IMR-90 (cell line): ENCODE measurements at regions not wholly inside any gene's neighbourhood (a gene's known extent, or its start where the extent isn't known, plus 50 kb on each side); places are given as distances from the start of the nearest gene placed in this dataset.

Experiments used
- ATAC-seq: fragments of 200-7000 bp; cut with Tn5 transposase; 2 replicates; pipeline ENCODE4 v1.9.1; 2020; ENCODE audit warnings: low read depth, mild to moderate bottlenecking, moderate library complexity
- BruUV-seq: library from RNA; stranded (reverse); fragments of 400-500 nt; replicated peaks from 2 replicates; lab custom pipeline; 2021; lab: Mats Ljungman, UMichigan
- CTCF ChIA-PET: fragments of 300-600 bp; formaldehyde crosslinking; extraction: SDS; loops from one replicate; lab custom pipeline; 2021; ENCODE audit warnings: antibody characterized with exemption; lab: Yijun Ruan, JAX
- POLR2A ChIA-PET: fragments of 300-600 bp; sonication (Branson Sonifier 250); formaldehyde crosslinking; loops from one replicate; lab custom pipeline; 2022; ENCODE audit warnings: antibody characterized with exemption; ENCODE audit not compliant: unreplicated experiment; lab: Charles Lee
- DNase-seq: peaks from one replicate; pipeline ENCODE4 v3.0.0; 2013
- H2AFZ ChIP-seq: replicated peaks from 2 replicates; pipeline ENCODE3; 2013; ENCODE audit warnings: low read length, mild to moderate bottlenecking; ENCODE audit not compliant: poor library complexity
- H2AK5ac ChIP-seq: 2 replicates; pipeline ENCODE4 v1.6.1; 2013; ENCODE audit warnings: low read depth, low read length, inconsistent platforms
- H2AK9ac ChIP-seq: replicated peaks from 2 replicates; pipeline ENCODE3; 2013; ENCODE audit warnings: mild to moderate bottlenecking, low read depth, low read length, moderate library complexity; ENCODE audit not compliant: poor library complexity
- H2BK120ac ChIP-seq: 2 replicates; pipeline ENCODE4 v1.6.1; 2013; ENCODE audit warnings: low read depth, low read length, inconsistent platforms
- H2BK15ac ChIP-seq: 3 replicates; pipeline ENCODE4 v1.6.1; 2013; ENCODE audit warnings: low read depth, low read length, inconsistent platforms
- H2BK20ac ChIP-seq: 2 replicates; pipeline ENCODE4 v1.6.1; 2013; ENCODE audit warnings: low read depth, mild to moderate bottlenecking, inconsistent platforms, low read length, moderate library complexity
- H2BK5ac ChIP-seq: 2 replicates; pipeline ENCODE4 v1.6.1; 2013; ENCODE audit warnings: mild to moderate bottlenecking, low read depth, low read length, inconsistent platforms; ENCODE audit not compliant: poor library complexity, severe bottlenecking
- H3K14ac ChIP-seq: replicated peaks from 2 replicates; pipeline ENCODE4 v1.6.1; 2013; ENCODE audit warnings: low read depth, low read length, inconsistent platforms
- H3K18ac ChIP-seq: 2 replicates; pipeline ENCODE4 v1.6.1; 2013; ENCODE audit warnings: low read depth, low read length, control low read depth
- H3K23ac ChIP-seq: 2 replicates; pipeline ENCODE4 v1.6.1; 2013; ENCODE audit warnings: low read depth, low read length, inconsistent platforms
- H3K27ac ChIP-seq: 2 replicates; pipeline ENCODE4 v1.5.1; 2013; ENCODE audit warnings: mild to moderate bottlenecking, control low read depth, low read length; ENCODE audit not compliant: insufficient read depth
- H3K27me3 ChIP-seq: 2 replicates; pipeline ENCODE4 v1.6.1; 2013; ENCODE audit warnings: low read length; ENCODE audit not compliant: control insufficient read depth, insufficient read depth
- H3K36me3 ChIP-seq: 2 replicates; pipeline ENCODE4 v1.6.1; 2013; ENCODE audit warnings: low read length, mixed read lengths; ENCODE audit not compliant: control insufficient read depth, insufficient read depth
- H3K4ac ChIP-seq: 2 replicates; pipeline ENCODE4 v1.6.1; 2013; ENCODE audit warnings: low read depth, low read length, inconsistent platforms
- H3K4me1 ChIP-seq: 2 replicates; pipeline ENCODE4 v1.6.1; 2013; ENCODE audit warnings: low read length, mixed read lengths; ENCODE audit not compliant: control insufficient read depth, insufficient read depth
- H3K4me2 ChIP-seq: 2 replicates; pipeline ENCODE4 v1.6.1; 2013; ENCODE audit warnings: low read depth, mild to moderate bottlenecking, control low read depth, low read length, moderate library complexity
- H3K4me3 ChIP-seq: 2 replicates; pipeline ENCODE4 v1.5.1; 2013; ENCODE audit warnings: low read depth, mild to moderate bottlenecking, control low read depth, low read length, moderate library complexity; ENCODE audit not compliant: insufficient read depth
- H3K56ac ChIP-seq: 2 replicates; pipeline ENCODE4 v1.6.1; 2013; ENCODE audit warnings: low read length, inconsistent platforms; ENCODE audit not compliant: insufficient read depth; ENCODE audit errors: extremely low read depth
- H3K79me1 ChIP-seq, 2 experiments: 2 replicates each; pipeline ENCODE4 v1.6.1; 2013; ENCODE audit warnings: low read length in 2 of 2, inconsistent platforms in 1 of 2, low read depth in 1 of 2
- H3K9ac ChIP-seq: 2 replicates; pipeline ENCODE4 v1.6.1; 2013; ENCODE audit warnings: low read depth, low read length, control low read depth
- H3K9me1 ChIP-seq: 2 replicates; pipeline ENCODE4 v1.6.1; 2013; ENCODE audit warnings: low read length, inconsistent platforms; ENCODE audit not compliant: insufficient read depth
- H3K9me3 ChIP-seq: 2 replicates; pipeline ENCODE4 v1.6.1; 2013; ENCODE audit warnings: low read length; ENCODE audit not compliant: control insufficient read depth, insufficient read depth
- H4K20me1 ChIP-seq: 2 replicates; pipeline ENCODE4 v1.6.1; 2013; ENCODE audit warnings: low read length, inconsistent platforms; ENCODE audit not compliant: insufficient read depth
- H4K5ac ChIP-seq: 2 replicates; pipeline ENCODE4 v1.6.1; 2013; ENCODE audit warnings: mild to moderate bottlenecking, low read depth, low read length, control low read depth
- H4K8ac ChIP-seq, 2 experiments: 2 replicates each; pipeline ENCODE4 v1.6.1; 2013; ENCODE audit warnings: low read depth in 2 of 2, low read length in 2 of 2, control low read depth in 1 of 2, inconsistent platforms in 1 of 2
- H4K91ac ChIP-seq: 2 replicates; pipeline ENCODE4 v1.6.1; 2013; ENCODE audit warnings: low read depth, low read length, inconsistent platforms; ENCODE audit not compliant: insufficient read depth
- BHLHE40 ChIP-seq: fragments of 150-350 bp; IDR thresholded peaks from 2 replicates; pipeline ENCODE4 v1.6.1; 2016; ENCODE audit warnings: mild to moderate bottlenecking, low read depth, low read length
- CEBPB ChIP-seq: IDR thresholded peaks from 2 replicates; pipeline ENCODE4 v1.6.1; 2012; ENCODE audit warnings: low read depth, low read length, improper control_type of control experiment
- CHD1 ChIP-seq: IDR thresholded peaks from 2 replicates; pipeline ENCODE4 v1.6.1; 2012; ENCODE audit warnings: low read depth, low read length, improper control_type of control experiment
- ELK1 ChIP-seq: fragments of 150-350 bp; IDR thresholded peaks from 2 replicates; pipeline ENCODE4 v1.6.1; 2016; ENCODE audit warnings: low read depth, mild to moderate bottlenecking, low read length, moderate library complexity, borderline replicate concordance
- FOS ChIP-seq: fragments of 150-350 bp; IDR thresholded peaks from 2 replicates; pipeline ENCODE4 v1.6.1; 2016; ENCODE audit warnings: low read depth, low read length
- MAFK ChIP-seq: IDR thresholded peaks from 2 replicates; pipeline ENCODE4 v1.6.1; 2012; ENCODE audit warnings: low read depth, low read length, improper control_type of control experiment
- MAZ ChIP-seq: IDR thresholded peaks from 2 replicates; pipeline ENCODE4 v1.6.1; 2012; ENCODE audit warnings: low read depth, mild to moderate bottlenecking, low read length, improper control_type of control experiment, moderate library complexity, borderline replicate concordance
- MXI1 ChIP-seq: IDR thresholded peaks from 2 replicates; pipeline ENCODE4 v1.6.1; 2012; ENCODE audit warnings: low read depth, mild to moderate bottlenecking, low read length, moderate library complexity, borderline replicate concordance
- NFE2L2 ChIP-seq: fragments of 150-350 bp; IDR thresholded peaks from 2 replicates; pipeline ENCODE4 v1.6.1; 2016; ENCODE audit warnings: low read depth, mild to moderate bottlenecking, low read length
- POLR2A ChIP-seq: IDR thresholded peaks from 2 replicates; pipeline ENCODE4 v1.6.1; 2012; ENCODE audit warnings: mild to moderate bottlenecking, low read depth, low read length
- RAD21 ChIP-seq: IDR thresholded peaks from 2 replicates; pipeline ENCODE4 v1.6.1; 2012; ENCODE audit warnings: low read length, improper control_type of control experiment
- RCOR1 ChIP-seq: IDR thresholded peaks from 2 replicates; pipeline ENCODE4 v1.6.1; 2012; ENCODE audit warnings: mild to moderate bottlenecking, low read length, improper control_type of control experiment; ENCODE audit not compliant: insufficient replicate concordance
- RFX5 ChIP-seq: IDR thresholded peaks from 2 replicates; pipeline ENCODE4 v1.8.0; 2012; ENCODE audit warnings: low read depth, mild to moderate bottlenecking, low read length, moderate library complexity
- SMC3 ChIP-seq: fragments of 150-350 bp; IDR thresholded peaks from 2 replicates; pipeline ENCODE4 v1.6.1; 2016; ENCODE audit warnings: low read depth, mild to moderate bottlenecking, antibody characterized with exemption, low read length, moderate library complexity
- WGBS, 2 experiments: methylation state at CpG; one replicate each; pipeline versions ENCODE4 v1.1.5 to v1.1.7; 2013; ENCODE audit warnings: missing lambda C conversion rate in 2 of 2; ENCODE audit not compliant: insufficient read length in 1 of 2; ENCODE audit errors: extremely low coverage in 2 of 2; 5-methylcytosine and 5-hydroxymethylcytosine counted together
- dilution Hi-C: fragments of 300-500 bp; cut with HindIII; formaldehyde crosslinking; loops from one replicate; pipeline ENCODE4 v1.14.3; 2018; ENCODE audit warnings: low sequenced_read_pairs; ENCODE audit not compliant: unreplicated experiment
- in situ Hi-C: fragments of 300-500 bp; cut with MboI; formaldehyde crosslinking; loops from 3 replicates; pipeline ENCODE4 v1.14.3; 2019; ENCODE audit warnings: low sequenced_read_pairs, inconsistent platforms, mixed read lengths
- intact Hi-C: fragments of 100-400 bp; cut with micrococcal nuclease; formaldehyde crosslinking; loops from 2 replicates; pipeline ENCODE4 v1.10.0; 2022
- TF ChIP-seq, protein P1 (sequence below): fragments of 150-350 bp; IDR thresholded peaks from 2 replicates; pipeline ENCODE4 v1.6.1; 2017; ENCODE audit warnings: mild to moderate bottlenecking, antibody characterized with exemption, low read length, low read depth
- TF ChIP-seq, protein P2 (sequence below): conservative IDR thresholded peaks from 2 replicates; pipeline ENCODE4 v1.5.1; 2012; ENCODE audit warnings: mild to moderate bottlenecking, low read depth, low read length, improper control_type of control experiment

- H2AK5ac ChIP-seq: no peak overlapping the region
- peak overlapping the region; percentile 6 for H2AK9ac ChIP-seq
- H3K14ac ChIP-seq: no peak overlapping the region
- H3K4me3 ChIP-seq: no peak overlapping the region
- DNase-seq (no peak), ATAC-seq (no peak)
- BruUV-seq: no TSS peak
- H2BK15ac ChIP-seq: no peak overlapping the region
- dilution Hi-C loops (no loop called here), intact Hi-C loops (no loop called here), in situ Hi-C loops (no loop called here)
- no peaks in the 10 kb centered on the region for H3K36me3 ChIP-seq
- H3K4me2 ChIP-seq: no peak overlapping the region
- H4K8ac ChIP-seq: no peak overlapping the region
- H4K91ac ChIP-seq: no peak overlapping the region
- H3K27me3 ChIP-seq: peaks cover 2% of the 10 kb centered on the region
- H3K23ac ChIP-seq: no peak overlapping the region
- no peaks in the 10 kb centered on the region for H3K4me1 ChIP-seq
- no peaks in the 10 kb centered on the region for H3K79me1 ChIP-seq
- no peak overlapping the region for H3K4ac ChIP-seq
- no peaks in the 10 kb centered on the region for H4K20me1 ChIP-seq
- no peak overlapping the region for H2BK20ac ChIP-seq
- H3K9me3 ChIP-seq: no peaks in the 10 kb centered on the region
- POLR2A ChIA-PET: no interaction called here
- no peak overlapping the region for H2AFZ ChIP-seq
- H2BK5ac ChIP-seq: no peak overlapping the region
- no peak overlapping the region for H3K56ac ChIP-seq
- no peak overlapping the region for H4K5ac ChIP-seq
- H3K9ac ChIP-seq: no peak overlapping the region
- TF ChIP-seq MAZ (no peak), CHD1 (no peak), MXI1 (no peak), RFX5 (no peak), RAD21 (no peak), ELK1 (no peak), SMC3 (no peak), RCOR1 (no peak), NFE2L2 (no peak), MAFK (no peak), BHLHE40 (no peak), CEBPB (no peak), POLR2A (no peak), FOS (no peak)
- TF ChIP-seq, protein P1, sequence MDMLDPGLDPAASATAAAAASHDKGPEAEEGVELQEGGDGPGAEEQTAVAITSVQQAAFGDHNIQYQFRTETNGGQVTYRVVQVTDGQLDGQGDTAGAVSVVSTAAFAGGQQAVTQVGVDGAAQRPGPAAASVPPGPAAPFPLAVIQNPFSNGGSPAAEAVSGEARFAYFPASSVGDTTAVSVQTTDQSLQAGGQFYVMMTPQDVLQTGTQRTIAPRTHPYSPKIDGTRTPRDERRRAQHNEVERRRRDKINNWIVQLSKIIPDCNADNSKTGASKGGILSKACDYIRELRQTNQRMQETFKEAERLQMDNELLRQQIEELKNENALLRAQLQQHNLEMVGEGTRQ: no peak
- TF ChIP-seq, protein P2, sequence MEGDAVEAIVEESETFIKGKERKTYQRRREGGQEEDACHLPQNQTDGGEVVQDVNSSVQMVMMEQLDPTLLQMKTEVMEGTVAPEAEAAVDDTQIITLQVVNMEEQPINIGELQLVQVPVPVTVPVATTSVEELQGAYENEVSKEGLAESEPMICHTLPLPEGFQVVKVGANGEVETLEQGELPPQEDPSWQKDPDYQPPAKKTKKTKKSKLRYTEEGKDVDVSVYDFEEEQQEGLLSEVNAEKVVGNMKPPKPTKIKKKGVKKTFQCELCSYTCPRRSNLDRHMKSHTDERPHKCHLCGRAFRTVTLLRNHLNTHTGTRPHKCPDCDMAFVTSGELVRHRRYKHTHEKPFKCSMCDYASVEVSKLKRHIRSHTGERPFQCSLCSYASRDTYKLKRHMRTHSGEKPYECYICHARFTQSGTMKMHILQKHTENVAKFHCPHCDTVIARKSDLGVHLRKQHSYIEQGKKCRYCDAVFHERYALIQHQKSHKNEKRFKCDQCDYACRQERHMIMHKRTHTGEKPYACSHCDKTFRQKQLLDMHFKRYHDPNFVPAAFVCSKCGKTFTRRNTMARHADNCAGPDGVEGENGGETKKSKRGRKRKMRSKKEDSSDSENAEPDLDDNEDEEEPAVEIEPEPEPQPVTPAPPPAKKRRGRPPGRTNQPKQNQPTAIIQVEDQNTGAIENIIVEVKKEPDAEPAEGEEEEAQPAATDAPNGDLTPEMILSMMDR: no peak
- no peak overlapping the region for H3K18ac ChIP-seq
- no peaks in the 10 kb centered on the region for H3K9me1 ChIP-seq
- no peak overlapping the region for H3K27ac ChIP-seq
- H2BK120ac ChIP-seq: no peak overlapping the region
- 27% methylated on average over 2 of the region's 8 CpGs; no CpG with 5 or more reads in 1 of the 2 experiments for WGBS, 2 experiments
- CTCF ChIA-PET: interaction anchor here (1.2 kb wide), 1 partner anchor 11 kb away, joined by 7 read pairs; no protein-coding TSS in a partner anchor
Measured at GRCh38 chr6:106790935-106791334, 161.6 kb downstream of the QRSL1 start.
